ENCODE measurements at regions not wholly inside any gene's neighbourhood (a gene's known extent, or its start where the extent isn't known, plus 50 kb on each side); places are given as distances from the start of the nearest gene placed in this dataset.
A peak's percentile ranks its signal among the peaks of the same experiment; 100 is the strongest.

- DNase-seq (ENCODE audit: low read depth in 2 of 2), result no peak
- TF ChIP-seq CTCF (conservative IDR thresholded peaks at IDR 0.05 in 1 of 2, IDR thresholded peaks at IDR 0.05 in 1 of 2; ENCODE audit: low read depth in 1 of 2, low read length in 2 of 2), result no peak
- no peak for TF ChIP-seq EZH2 (IDR thresholded peaks at IDR 0.05; ENCODE audit: low read length, missing control alignments)
- Histone ChIP-seq H4K20me1 (ENCODE audit: control insufficient read depth, extremely low read depth, insufficient read depth, low read length) (no peaks in the 10 kb centered on the region), H3K4me1 (ENCODE audit: control insufficient read depth, extremely low read depth, insufficient read depth, low read length) (no peaks in the 10 kb centered on the region), H3K79me2 (ENCODE audit: control insufficient read depth, insufficient read depth, low read length) (no peaks in the 10 kb centered on the region), H2AFZ (ENCODE audit: low read length) (no peak overlapping the region), H3K36me3 (ENCODE audit: control insufficient read depth, insufficient read depth, low read length) (no peaks in the 10 kb centered on the region), H3K27ac (ENCODE audit: insufficient read depth, low read length) (no peak overlapping the region), H3K4me2 (ENCODE audit: extremely low read depth, insufficient read depth, low read length) (no peak overlapping the region), H3K9ac (ENCODE audit: insufficient read depth, low read length) (no peak overlapping the region), H3K4me3 (replicated peaks in 1 of 4; ENCODE audit: control extremely low read depth in 1 of 4, insufficient read depth in 1 of 4, low read depth in 3 of 4, low read length in 4 of 4) (no peak overlapping the region), H3K27me3 (ENCODE audit: control insufficient read depth, insufficient read depth, low read length) (no peaks in the 10 kb centered on the region), H3K9me3 (ENCODE audit: control insufficient read depth, insufficient read depth, low read depth, low read length) (no peaks in the 10 kb centered on the region)
Observed at GRCh38 chr3:102089239-102089638, 239.9 kb downstream of the NFKBIZ start.

GRCh38 chr3:102089904-102090720, 240.8 kb downstream of the NFKBIZ start:
- no peak overlapping the region for H3K27ac ChIP-seq (ENCODE audit: insufficient read depth, low read length)
- H3K27me3 ChIP-seq (ENCODE audit: control insufficient read depth, insufficient read depth, low read length), result no peaks in the 10 kb centered on the region
- H3K9me3 ChIP-seq (ENCODE audit: control insufficient read depth, insufficient read depth, low read depth, low read length), result no peaks in the 10 kb centered on the region
- no peaks in the 10 kb centered on the region for H3K4me1 ChIP-seq (ENCODE audit: control insufficient read depth, extremely low read depth, insufficient read depth, low read length)
- H3K36me3 ChIP-seq (ENCODE audit: control insufficient read depth, insufficient read depth, low read length), result no peaks in the 10 kb centered on the region
- no peak overlapping the region for H3K4me2 ChIP-seq (ENCODE audit: extremely low read depth, insufficient read depth, low read length)
- H4K20me1 ChIP-seq (ENCODE audit: control insufficient read depth, extremely low read depth, insufficient read depth, low read length), result no peaks in the 10 kb centered on the region
- no peak overlapping the region for H3K4me3 ChIP-seq (replicated peaks in 1 of 4; ENCODE audit: control extremely low read depth in 1 of 4, insufficient read depth in 1 of 4, low read depth in 3 of 4, low read length in 4 of 4)
- TF ChIP-seq CTCF (conservative IDR thresholded peaks at IDR 0.05 in 1 of 2, IDR thresholded peaks at IDR 0.05 in 1 of 2; ENCODE audit: low read depth in 1 of 2, low read length in 2 of 2) (no peak), EZH2 (IDR thresholded peaks at IDR 0.05; ENCODE audit: low read length, missing control alignments) (no peak)
- no peaks in the 10 kb centered on the region for H3K79me2 ChIP-seq (ENCODE audit: control insufficient read depth, insufficient read depth, low read length)
- no peak overlapping the region for H2AFZ ChIP-seq (ENCODE audit: low read length)
- H3K9ac ChIP-seq (ENCODE audit: insufficient read depth, low read length), result no peak overlapping the region
- peak; percentile 83 to 87 for DNase-seq (ENCODE audit: low read depth in 2 of 2)

GRCh38 chr3:102090721-102091045, 241.4 kb downstream of the NFKBIZ start:
- Histone ChIP-seq H2AFZ (ENCODE audit: low read length) (no peak overlapping the region), H3K4me2 (ENCODE audit: extremely low read depth, insufficient read depth, low read length) (no peak overlapping the region), H3K4me1 (ENCODE audit: control insufficient read depth, extremely low read depth, insufficient read depth, low read length) (no peaks in the 10 kb centered on the region), H3K9me3 (ENCODE audit: control insufficient read depth, insufficient read depth, low read depth, low read length) (no peaks in the 10 kb centered on the region), H3K27me3 (ENCODE audit: control insufficient read depth, insufficient read depth, low read length) (no peaks in the 10 kb centered on the region), H4K20me1 (ENCODE audit: control insufficient read depth, extremely low read depth, insufficient read depth, low read length) (no peaks in the 10 kb centered on the region), H3K27ac (ENCODE audit: insufficient read depth, low read length) (no peak overlapping the region), H3K9ac (ENCODE audit: insufficient read depth, low read length) (no peak overlapping the region), H3K4me3 (replicated peaks in 1 of 4; ENCODE audit: control extremely low read depth in 1 of 4, insufficient read depth in 1 of 4, low read depth in 3 of 4, low read length in 4 of 4) (no peak overlapping the region), H3K36me3 (ENCODE audit: control insufficient read depth, insufficient read depth, low read length) (no peaks in the 10 kb centered on the region), H3K79me2 (ENCODE audit: control insufficient read depth, insufficient read depth, low read length) (no peaks in the 10 kb centered on the region)
- TF ChIP-seq CTCF (conservative IDR thresholded peaks at IDR 0.05 in 1 of 2, IDR thresholded peaks at IDR 0.05 in 1 of 2; ENCODE audit: low read depth in 1 of 2, low read length in 2 of 2) (no peak), EZH2 (IDR thresholded peaks at IDR 0.05; ENCODE audit: low read length, missing control alignments) (no peak)
- DNase-seq (ENCODE audit: low read depth in 2 of 2), result peak in 1 of 2 donors; percentile 60

Measured in fibroblast of lung (primary cell).